ENCODE measurements at regions not wholly inside any gene's neighbourhood (a gene's known extent, or its start where the extent isn't known, plus 50 kb on each side); places are given as distances from the start of the nearest gene placed in this dataset.
"Not testable (repeated sequence)": the region's sequence is repeated elsewhere in the genome, so short reads cannot be mapped to it uniquely, and the experiment has no call there.

DNA sequence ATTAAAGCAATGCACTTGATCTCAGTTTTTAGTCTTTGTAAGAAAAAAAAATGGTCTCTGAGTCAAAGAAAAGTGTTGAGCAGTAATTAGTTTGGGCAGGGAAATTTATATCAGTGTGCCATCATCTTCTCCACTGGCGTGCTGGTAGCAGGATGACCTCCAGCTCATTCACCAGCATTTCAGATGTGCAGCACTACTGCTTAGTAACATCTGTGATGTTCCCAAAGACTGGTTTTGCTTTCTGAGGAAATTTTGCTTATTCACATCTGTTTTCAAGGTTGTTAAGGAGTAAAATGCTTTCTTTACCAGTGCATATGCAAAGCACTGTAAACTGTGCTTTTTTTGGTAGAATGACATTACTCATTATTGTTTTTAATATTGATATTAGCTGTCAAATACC is 540.4 kb downstream of the TRAM1L1 start:
- no peak for DNase-seq (ENCODE audit: low read depth)

GRCh38 chr4:116539744-116540143 is 545.6 kb downstream of the TRAM1L1 start:
- DNase-seq (ENCODE audit: low read depth), result no peak

GRCh38 chr4:116537828-116538227 is 547.5 kb downstream of the TRAM1L1 start:
- DNase-seq (ENCODE audit: low read depth), result no peak

- DNase-seq (ENCODE audit: low read depth), result not testable (repeated sequence)
These were observed 549.4 kb downstream of the TRAM1L1 start for GRCh38 chr4:116536024-116536423.

DNA sequence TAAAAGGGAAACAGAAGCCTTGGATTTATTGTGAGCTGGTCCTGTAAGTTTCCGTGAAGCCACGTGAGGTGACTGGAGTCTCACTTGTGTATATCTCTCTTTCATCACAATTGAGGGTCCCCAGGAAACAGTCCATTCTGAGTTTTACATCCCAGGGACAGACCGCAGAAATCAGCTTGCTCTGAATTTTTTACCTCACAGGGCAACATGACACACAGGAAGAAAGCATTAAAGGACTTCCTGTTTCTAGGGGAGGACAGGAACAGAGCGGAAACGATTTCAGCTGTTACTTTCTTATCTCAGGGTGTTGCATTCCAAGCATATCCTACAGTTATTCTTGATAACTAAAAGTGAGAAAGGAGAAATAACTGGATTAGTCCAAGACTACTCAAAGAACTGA is 553.5 kb downstream of the TRAM1L1 start:
- no peak for DNase-seq (ENCODE audit: low read depth)

GRCh38 chr4:116531026-116531425 is 554.4 kb downstream of the TRAM1L1 start:
- DNase-seq (ENCODE audit: low read depth), result no peak

- no peak for DNase-seq (ENCODE audit: low read depth)
These were observed 555.3 kb downstream of the TRAM1L1 start for GRCh38 chr4:116530048-116530447.

- DNase-seq (ENCODE audit: low read depth), result no peak
These were observed 556.2 kb downstream of the TRAM1L1 start for GRCh38 chr4:116529129-116529528.

- DNase-seq (ENCODE audit: low read depth), result no peak
These were observed 562.5 kb downstream of the TRAM1L1 start for GRCh38 chr4:116522922-116523321.

DNA sequence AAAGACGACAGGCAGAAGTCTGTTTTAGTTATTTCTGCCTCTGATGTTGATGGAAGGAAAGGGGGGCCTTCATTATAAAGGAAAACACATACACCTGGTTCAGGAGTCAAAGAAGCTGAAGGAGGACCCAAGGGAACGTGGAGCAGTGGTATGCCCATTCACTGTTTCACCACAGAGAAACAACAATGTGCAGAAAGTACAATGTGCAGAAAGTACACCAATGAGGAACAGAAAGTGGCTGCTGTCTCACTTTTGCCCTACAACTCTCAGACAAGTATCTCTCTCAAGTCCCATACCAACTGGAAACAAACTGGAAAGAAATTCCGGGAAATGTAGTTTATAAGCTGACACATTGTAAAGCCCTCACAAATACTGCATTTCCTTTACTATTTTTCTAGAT is 564.5 kb downstream of the TRAM1L1 start:
- DNase-seq (ENCODE audit: low read depth), result no peak

GRCh38 chr4:116516711-116517110 is 568.7 kb downstream of the TRAM1L1 start:
- DNase-seq (ENCODE audit: low read depth), result no peak

DNA sequence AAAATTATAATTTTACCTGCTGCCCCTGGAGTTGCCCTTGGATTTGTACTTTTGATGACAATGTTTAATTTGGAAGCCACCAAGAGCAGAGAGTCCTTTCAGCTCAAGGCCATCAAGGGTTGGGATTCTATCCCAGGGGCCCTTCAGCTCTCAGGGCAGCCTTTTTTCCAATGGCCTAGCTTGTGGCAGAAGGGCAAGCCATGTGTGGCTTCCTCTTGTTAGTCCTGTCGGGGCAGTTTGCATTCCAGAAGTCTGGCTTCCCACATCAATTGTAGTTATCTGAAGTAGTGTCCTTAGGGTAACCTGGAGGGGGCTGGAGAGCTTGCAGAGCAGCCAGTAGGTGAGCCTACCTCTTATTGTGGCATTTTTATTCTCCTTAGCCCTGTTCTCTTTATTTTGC is 569.4 kb downstream of the TRAM1L1 start:
- DNase-seq (ENCODE audit: low read depth), result no peak

- no peak for DNase-seq (ENCODE audit: low read depth)
These were observed 572.8 kb downstream of the TRAM1L1 start for GRCh38 chr4:116512552-116512951.

GRCh38 chr4:116501954-116502353 is 583.4 kb downstream of the TRAM1L1 start:
- DNase-seq (ENCODE audit: low read depth), result no peak

DNA sequence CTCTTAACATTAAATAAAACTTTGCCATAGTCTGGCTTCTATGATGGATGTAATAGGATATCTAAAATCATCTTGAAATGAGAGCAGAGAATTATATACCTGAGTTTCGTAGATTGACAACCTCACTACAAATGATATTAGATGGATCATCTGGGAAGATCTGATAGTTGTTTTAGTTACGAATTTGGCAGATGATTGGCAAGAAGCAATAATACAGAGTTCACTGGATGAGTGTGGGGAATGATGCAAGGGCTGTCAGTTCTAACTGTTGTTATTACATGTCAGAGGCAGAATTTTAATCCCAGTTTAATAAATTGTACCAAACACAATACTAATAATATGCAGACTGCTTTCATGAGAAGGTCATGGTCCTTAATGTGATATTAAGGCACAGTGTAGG is 585.2 kb downstream of the TRAM1L1 start:
- DNase-seq (ENCODE audit: low read depth), result no peak

DNA sequence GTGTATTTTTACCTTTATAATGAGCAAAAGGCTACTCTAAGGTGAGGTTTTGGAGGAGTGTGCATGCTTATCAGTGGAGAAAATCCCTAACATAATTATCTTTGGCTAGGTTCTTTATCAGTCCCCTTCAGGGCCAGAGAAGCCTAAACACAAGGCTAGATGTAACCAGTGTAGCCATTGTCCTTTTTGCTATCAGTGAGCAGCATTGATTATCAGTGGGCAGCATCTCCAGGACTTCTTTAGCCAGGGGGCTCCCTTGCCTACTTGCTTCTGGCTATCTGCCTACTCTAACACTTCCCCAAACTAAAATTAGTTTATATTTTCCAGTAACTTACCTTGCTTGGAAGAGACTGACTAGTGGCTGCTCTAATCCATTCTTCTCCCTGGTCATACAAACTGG is 595.6 kb downstream of the TRAM1L1 start:
- DNase-seq (ENCODE audit: low read depth), result no peak

DNA sequence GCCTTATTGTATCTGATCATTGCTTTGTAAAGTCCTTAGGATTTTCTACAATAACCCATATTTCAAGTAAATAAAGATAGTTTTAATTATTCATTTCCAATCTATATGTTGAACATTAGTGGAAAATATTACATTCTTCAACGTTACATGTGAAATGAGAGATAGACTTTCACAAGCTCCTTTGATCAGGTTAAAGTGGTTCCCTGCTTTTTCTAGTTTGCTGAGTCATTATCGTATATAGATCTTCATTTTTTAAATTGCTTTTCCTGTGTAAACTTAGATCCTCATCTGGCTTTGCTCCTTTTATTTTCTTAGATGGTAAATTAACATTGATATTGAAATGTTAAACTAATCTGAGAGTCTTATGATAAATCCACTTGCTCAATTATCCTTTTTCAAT is 599.0 kb downstream of the TRAM1L1 start:
- no peak for DNase-seq (ENCODE audit: low read depth)

- no peak for DNase-seq (ENCODE audit: low read depth)
These were observed 604.8 kb downstream of the TRAM1L1 start for GRCh38 chr4:116480546-116480945.

GRCh38 chr4:116478343-116478742 is 607.0 kb downstream of the TRAM1L1 start:
- no peak for DNase-seq (ENCODE audit: low read depth)

DNA sequence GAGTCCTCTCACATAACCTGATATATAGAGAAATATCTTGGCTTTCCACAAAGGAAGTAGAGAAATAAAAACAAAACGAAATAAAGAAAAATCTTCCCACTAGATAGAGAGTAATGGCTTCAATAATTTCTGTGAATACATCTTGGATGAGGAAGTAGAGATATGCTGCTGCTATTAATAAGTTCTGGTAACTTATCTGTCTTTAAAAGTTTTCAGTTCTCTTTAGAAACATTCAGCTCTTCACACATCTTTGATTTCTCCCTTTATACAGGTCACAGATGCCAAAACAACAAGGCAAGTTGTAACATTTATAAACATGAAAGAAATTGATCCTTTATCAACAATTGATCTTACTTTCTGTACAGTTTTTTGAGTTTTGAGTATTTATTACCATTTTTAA is 615.8 kb downstream of the TRAM1L1 start:
- DNase-seq (ENCODE audit: low read depth), result no peak

- DNase-seq (ENCODE audit: low read depth), result no peak
These were observed 632.2 kb downstream of the TRAM1L1 start for GRCh38 chr4:116453127-116453526.

- no peak for DNase-seq (ENCODE audit: low read depth)
These were observed 635.6 kb downstream of the TRAM1L1 start for GRCh38 chr4:116449764-116450163.

DNA sequence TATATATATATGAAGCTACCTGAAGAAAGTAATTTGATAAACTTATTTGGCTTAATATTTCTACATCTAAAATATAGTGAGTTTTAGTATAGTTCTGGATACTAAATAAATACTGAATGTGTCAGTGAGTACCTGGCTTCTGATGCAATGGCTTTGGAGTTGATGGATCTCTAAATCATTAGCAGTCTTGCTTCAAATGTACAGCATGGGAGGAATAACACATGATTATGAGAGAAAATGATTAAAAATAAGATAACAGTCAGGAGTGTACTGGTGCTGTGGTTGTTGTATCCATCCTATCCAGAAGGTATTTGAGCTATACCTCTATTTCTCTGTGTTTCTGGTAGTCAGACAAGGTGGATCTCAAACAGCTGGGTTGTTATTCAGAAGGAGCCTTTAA is 641.3 kb downstream of the TRAM1L1 start:
- no peak for DNase-seq (ENCODE audit: low read depth)

GRCh38 chr4:116438981-116439729 is 646.2 kb downstream of the TRAM1L1 start:
- DNase-seq (ENCODE audit: low read depth), result no peak

All from LHCN-M2 (cell line).